ENCODE measurements at regions not wholly inside any gene's neighbourhood (a gene's known extent, or its start where the extent isn't known, plus 50 kb on each side); places are given as distances from the start of the nearest gene placed in this dataset.

DNA sequence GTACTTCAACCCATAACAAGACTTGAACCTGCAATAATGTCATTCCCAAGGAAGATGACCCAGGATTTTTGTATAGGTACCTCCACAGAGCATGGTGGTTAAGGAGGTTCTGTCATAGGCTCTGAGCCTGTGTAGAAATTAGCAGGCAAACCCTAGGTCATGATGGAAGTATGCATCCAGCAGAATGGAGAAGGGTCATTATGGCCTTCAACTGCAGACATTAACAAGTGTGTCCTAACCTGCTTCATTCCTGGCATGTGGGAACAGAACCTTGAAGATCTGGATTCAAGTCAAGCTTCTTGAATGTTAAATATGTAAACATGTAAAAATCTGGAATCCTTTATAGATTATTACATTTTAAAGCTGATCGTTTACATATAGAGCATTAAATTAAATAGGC is 116.2 kb upstream of the SLC38A4 start:
- no peak for DNase-seq (ENCODE audit: low read depth)
- no peak overlapping the region for H3K4me3 ChIP-seq (ENCODE audit: low read length)
- TF ChIP-seq, protein P1, sequence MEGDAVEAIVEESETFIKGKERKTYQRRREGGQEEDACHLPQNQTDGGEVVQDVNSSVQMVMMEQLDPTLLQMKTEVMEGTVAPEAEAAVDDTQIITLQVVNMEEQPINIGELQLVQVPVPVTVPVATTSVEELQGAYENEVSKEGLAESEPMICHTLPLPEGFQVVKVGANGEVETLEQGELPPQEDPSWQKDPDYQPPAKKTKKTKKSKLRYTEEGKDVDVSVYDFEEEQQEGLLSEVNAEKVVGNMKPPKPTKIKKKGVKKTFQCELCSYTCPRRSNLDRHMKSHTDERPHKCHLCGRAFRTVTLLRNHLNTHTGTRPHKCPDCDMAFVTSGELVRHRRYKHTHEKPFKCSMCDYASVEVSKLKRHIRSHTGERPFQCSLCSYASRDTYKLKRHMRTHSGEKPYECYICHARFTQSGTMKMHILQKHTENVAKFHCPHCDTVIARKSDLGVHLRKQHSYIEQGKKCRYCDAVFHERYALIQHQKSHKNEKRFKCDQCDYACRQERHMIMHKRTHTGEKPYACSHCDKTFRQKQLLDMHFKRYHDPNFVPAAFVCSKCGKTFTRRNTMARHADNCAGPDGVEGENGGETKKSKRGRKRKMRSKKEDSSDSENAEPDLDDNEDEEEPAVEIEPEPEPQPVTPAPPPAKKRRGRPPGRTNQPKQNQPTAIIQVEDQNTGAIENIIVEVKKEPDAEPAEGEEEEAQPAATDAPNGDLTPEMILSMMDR (IDR thresholded peaks at IDR 0.05; ENCODE audit: insufficient read depth, low read depth, low read length, missing control alignments), result no peak

DNA sequence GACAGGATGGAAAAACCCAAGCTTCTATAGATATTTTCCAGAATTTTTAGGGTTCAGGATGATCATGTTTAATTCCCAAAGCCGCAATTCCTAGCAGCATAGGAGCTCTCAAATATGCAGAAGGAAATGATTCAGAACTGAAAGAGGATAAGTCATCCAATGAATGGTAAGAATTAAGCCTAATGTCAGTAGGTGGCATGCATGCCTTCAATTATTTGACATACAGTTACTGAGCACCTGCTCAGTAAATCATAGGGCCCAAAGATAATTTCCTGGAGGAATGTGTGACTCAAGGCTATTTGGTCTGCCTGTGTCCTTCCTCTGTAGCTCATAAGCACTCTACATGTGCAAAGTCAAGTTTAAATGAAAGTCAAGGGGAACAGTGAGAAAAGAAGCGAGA is 116.8 kb upstream of the SLC38A4 start:
- no peak overlapping the region for H3K4me3 ChIP-seq (ENCODE audit: low read length)
- DNase-seq (ENCODE audit: low read depth), result peak; percentile 77
- TF ChIP-seq, protein P1 (IDR thresholded peaks at IDR 0.05; ENCODE audit: insufficient read depth, low read depth, low read length, missing control alignments), result no peak

DNA sequence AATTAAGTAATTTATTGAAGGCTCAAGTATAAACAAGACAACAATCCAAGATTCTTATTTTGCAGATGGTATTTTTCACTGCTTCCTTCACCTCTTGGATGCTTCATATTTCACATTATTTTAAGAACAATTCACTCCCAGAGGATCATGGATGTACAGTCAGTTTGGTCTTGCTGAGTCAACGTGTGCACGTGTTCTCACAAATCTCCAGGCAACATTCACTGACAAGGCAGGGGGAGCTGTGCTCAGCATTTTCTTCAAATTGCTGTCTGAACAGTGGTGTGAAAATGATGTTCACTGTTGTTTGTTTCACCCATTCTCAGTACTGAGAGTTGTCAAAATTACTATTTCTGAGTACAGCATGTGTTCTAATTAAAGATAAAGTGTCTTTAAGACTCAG is 118.3 kb upstream of the SLC38A4 start:
- DNase-seq (ENCODE audit: low read depth), result peak; percentile 85
- no peak overlapping the region for H3K4me3 ChIP-seq (ENCODE audit: low read length)
- TF ChIP-seq, protein P1 (IDR thresholded peaks at IDR 0.05; ENCODE audit: insufficient read depth, low read depth, low read length, missing control alignments), result peak; percentile 54

DNA sequence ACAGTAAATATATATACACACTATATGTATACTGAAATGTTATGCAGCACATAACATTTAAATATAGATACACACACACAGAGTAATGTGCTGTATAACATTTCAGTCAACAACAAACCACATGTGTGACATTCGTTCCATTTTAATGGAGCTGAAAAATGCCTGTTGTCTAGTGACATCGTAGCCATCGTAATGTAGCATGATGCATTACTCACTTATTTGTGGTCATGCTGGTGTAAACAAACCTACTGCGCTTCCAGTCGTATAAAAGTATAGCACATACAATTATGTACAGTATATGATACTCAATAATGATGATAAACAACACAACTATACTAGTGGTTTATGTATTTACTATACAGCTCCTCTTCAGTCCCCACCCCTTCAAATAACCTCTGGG is 119.0 kb upstream of the SLC38A4 start:
- DNase-seq (ENCODE audit: low read depth), result no peak
- TF ChIP-seq, protein P1 (IDR thresholded peaks at IDR 0.05; ENCODE audit: insufficient read depth, low read depth, low read length, missing control alignments), result no peak
- H3K4me3 ChIP-seq (ENCODE audit: low read length), result no peak overlapping the region

DNA sequence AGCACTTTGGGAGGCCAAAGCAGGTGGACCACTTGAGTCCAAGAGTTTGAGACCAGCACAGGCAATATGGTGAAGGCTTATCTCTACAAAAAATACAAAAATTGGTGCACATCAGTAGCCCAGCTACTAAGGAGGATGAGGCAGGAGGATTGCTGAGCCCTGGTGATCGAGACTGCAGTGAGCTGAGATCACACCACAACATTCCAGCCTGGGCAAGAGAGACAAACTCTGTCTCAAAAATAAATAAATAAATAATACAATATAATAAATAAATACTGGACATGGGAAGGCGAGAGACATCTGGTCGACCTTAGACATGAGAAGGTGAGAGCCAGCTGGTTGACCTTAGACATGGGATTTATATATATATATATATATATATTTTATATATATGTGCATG is 119.8 kb upstream of the SLC38A4 start:
- no peak for DNase-seq (ENCODE audit: low read depth)
- no peak overlapping the region for H3K4me3 ChIP-seq (ENCODE audit: low read length)
- TF ChIP-seq, protein P1 (IDR thresholded peaks at IDR 0.05; ENCODE audit: insufficient read depth, low read depth, low read length, missing control alignments), result no peak

DNA sequence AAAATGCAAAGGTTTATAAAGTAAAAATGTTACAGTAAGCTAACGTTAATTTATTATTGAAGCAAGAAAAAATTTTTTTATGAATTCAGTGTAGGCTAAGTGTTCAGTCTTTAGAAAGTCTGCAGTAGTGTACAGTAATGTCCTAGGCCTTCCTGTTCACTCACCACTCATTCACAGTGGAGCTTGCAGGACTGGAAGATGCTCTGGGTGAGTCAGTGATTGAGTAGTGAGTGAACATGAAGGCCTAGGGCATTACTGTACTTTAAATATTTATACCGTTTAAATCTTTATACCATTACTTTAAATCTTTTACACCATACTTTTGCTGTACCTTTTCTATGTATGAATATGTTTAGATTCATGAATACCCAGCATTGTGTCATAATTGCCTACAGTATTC is 120.3 kb upstream of the SLC38A4 start:
- TF ChIP-seq, protein P1 (IDR thresholded peaks at IDR 0.05; ENCODE audit: insufficient read depth, low read depth, low read length, missing control alignments), result no peak
- peak; percentile 91 for DNase-seq (ENCODE audit: low read depth)
- H3K4me3 ChIP-seq (ENCODE audit: low read length), result no peak overlapping the region

DNA sequence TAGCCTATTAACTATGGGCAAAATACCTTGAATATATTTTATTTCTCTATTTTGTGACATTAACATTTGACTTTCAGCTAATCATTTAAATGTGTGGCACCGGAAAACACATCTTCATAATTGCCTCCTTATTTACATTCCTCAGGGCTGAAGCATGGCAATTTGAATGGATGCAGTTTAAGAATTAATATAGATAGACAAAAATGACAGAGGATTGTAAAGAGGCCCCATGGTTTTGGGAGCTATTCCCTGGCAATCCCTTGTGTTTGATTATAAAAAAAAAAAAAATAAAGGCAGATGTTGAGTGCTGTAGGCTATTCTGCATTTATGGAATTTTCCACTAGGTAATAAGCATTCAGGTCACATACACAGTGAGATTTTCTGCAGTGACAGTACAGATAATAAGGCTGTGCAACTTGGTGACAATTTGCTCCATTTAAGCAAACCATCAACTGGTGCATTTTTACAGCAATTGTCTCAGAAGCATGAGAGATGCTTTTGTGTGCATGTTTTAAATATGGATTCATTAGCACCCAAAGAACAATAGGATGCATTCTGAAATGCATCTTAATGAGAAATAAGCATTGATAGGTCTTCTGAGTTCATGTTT is 123.2 kb upstream of the SLC38A4 start:
- TF ChIP-seq, protein P1 (IDR thresholded peaks at IDR 0.05; ENCODE audit: insufficient read depth, low read depth, low read length, missing control alignments), result no peak
- H3K4me3 ChIP-seq (ENCODE audit: low read length), result no peak overlapping the region
- DNase-seq (ENCODE audit: low read depth), result no peak

All from epithelial cell of esophagus (primary cell).